GM13976 (cell line): ENCODE measurements at regions not wholly inside any gene's neighbourhood (a gene's known extent, or its start where the extent isn't known, plus 50 kb on each side); places are given as distances from the start of the nearest gene placed in this dataset.

ENCODE experiments used
- DNase-seq: peaks from one replicate; pipeline ENCODE4 v3.0.0; 2012; ENCODE audit warnings: low spot score
- in situ Hi-C: fragments of 300-500 bp; cut with MboI; formaldehyde crosslinking; loops from one replicate; pipeline ENCODE4 v1.12.0; 2022; ENCODE audit warnings: low sequenced_read_pairs, mixed read lengths, inconsistent platforms; ENCODE audit not compliant: unreplicated experiment
- TF ChIP-seq, protein P1 (sequence below): IDR thresholded peaks from 2 replicates; pipeline ENCODE4 v1.5.1; 2012; ENCODE audit warnings: borderline replicate concordance, mild to moderate bottlenecking; ENCODE audit not compliant: insufficient read depth; ENCODE audit errors: extremely low read depth, missing control alignments, control extremely low read depth

DNA sequence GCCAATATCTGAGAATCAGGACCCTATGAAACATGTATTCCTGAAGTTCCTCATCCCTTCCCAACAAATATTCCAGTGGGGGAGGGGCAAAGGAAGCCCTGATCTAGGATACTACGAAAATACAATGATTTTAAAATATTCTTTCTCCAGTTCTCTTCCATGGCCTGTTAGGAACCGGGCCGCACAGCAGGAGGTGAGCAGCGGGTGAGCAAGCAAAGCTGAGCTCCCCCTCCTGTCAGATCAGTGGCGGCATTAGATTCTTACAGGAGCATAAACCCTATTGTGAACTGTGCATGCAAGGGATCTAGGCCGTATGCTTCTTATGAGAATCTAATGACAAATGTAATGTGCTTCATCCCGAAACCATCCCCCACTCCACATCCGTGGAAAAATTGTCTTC, 370.8 kb downstream of the WDR11 start:
- no peak for DNase-seq
- in situ Hi-C loops, result no loop called here
- TF ChIP-seq, protein P1, sequence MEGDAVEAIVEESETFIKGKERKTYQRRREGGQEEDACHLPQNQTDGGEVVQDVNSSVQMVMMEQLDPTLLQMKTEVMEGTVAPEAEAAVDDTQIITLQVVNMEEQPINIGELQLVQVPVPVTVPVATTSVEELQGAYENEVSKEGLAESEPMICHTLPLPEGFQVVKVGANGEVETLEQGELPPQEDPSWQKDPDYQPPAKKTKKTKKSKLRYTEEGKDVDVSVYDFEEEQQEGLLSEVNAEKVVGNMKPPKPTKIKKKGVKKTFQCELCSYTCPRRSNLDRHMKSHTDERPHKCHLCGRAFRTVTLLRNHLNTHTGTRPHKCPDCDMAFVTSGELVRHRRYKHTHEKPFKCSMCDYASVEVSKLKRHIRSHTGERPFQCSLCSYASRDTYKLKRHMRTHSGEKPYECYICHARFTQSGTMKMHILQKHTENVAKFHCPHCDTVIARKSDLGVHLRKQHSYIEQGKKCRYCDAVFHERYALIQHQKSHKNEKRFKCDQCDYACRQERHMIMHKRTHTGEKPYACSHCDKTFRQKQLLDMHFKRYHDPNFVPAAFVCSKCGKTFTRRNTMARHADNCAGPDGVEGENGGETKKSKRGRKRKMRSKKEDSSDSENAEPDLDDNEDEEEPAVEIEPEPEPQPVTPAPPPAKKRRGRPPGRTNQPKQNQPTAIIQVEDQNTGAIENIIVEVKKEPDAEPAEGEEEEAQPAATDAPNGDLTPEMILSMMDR, result no peak

DNA sequence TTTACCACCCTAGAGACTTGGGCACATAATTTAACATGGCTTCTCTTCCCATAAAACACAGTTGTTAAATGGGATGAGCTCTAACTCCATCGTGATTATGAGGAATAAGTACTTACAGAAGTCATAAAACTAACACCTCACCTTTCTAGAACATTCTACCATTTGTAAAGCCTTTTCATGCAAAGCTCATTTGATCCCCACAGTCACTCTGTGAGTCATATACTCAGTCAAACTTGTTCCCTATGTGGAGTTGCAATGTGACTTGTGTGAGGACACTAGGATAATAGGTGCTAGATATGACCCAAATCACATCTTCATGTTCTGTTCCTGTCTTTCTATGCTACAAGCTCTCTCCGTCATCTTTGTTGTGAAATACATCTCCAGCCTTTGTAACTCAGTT, 371.7 kb downstream of the WDR11 start:
- in situ Hi-C loops, result no loop called here
- no peak for DNase-seq
- TF ChIP-seq, protein P1, result no peak

DNA sequence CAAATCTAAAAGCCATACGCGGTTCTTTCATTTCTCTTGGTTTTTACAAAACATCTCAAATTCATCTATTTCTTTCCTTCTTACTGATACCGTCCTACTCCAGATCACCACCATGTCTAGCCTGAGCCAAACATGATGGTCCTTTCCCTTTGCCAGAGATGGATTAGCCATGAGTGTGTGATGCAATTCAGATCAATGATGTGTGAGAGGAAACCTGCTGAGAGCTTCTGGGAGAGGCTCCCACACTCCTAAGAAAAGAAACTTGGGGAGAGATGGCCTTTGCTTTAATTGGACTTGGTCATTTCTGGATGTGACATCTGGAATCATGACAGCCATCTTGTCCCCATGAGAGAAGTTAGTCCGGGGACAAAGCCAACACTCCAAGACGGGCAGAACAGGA, 367.2 kb downstream of the FGFR2 start:
- TF ChIP-seq, protein P1, result no peak
- in situ Hi-C loops, result no loop called here
- no peak for DNase-seq

DNA sequence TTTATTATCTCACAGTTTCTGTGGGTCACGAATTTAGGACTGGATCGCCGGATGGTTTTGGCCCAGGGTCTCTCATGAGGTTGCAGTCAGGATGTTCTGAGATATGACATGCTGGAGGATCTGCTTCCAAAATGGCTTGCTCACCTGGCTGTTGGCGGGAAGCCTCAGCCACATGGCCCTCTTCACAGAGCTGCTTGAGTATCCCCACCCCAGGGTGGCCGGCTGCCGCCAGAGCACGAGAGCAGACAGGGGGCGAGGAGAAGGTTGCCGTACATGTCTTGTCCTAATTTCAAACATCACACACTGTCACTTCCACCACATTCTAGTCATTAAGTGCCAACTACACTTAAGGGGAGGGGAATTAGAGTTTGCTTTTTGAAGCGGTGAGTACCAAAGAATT, 365.8 kb downstream of the FGFR2 start:
- TF ChIP-seq, protein P1, result no peak
- no peak for DNase-seq
- in situ Hi-C loops, result no loop called here

DNA sequence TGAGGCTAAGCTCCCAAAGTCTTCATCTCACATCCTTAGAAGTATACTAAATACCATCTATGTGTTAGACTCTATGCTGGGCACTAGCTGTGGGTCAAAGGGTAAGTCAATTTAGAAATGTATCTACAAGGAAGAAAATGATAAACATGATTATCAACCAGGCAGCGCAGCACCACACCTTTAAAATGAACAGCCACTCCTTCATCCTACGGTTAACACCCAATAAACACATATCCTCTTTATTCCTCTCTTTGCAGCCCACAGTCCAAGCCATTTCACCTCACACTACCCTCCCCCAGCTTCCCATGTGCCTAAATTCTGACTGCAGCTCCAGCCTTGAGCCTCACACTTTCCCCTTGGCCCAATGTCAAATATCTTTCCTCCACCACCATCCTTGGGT, 362.6 kb downstream of the FGFR2 start:
- DNase-seq, result no peak
- in situ Hi-C loops, result no loop called here
- TF ChIP-seq, protein P1, result no peak

DNA sequence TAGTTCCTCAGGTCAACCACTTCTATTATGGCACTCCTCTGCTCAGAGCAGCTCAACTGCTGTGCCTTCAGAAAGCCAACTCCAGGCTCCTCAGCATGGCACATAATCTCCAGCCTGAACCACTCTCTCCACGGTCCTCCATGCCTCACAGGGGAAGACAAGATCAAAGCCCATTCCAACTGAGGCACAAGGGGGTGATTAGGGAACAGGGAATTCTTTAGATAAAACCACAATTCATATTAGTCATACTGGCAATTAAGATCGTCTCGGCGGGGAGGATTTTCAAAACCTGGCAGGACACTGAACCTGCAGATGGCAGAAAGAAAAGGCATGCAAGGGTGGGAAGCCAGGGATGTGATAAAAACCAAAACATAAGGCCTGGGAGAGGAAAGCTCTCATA, 361.6 kb downstream of the FGFR2 start:
- no peak for DNase-seq
- TF ChIP-seq, protein P1, result no peak
- in situ Hi-C loops, result no loop called here

DNA sequence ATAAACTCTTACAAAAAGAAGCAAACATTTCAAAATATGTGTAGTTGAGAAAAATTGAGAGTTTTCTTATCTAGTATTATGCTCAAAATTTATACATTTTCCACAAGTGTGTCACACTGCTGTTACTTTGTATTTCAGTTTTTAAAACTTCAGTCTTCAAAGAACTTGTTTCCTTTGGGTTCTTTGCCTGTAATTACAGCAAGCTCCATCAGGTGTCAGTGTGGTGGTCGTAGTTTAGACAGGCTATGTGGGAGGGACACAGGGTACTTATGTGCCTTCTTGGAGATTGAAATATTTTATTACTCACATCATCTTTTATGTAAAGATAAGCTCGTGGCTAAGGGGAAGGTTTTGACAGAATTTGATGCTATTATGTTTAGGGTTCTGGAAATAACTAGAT, 360.5 kb downstream of the FGFR2 start:
- no peak for DNase-seq
- in situ Hi-C loops, result no loop called here
- TF ChIP-seq, protein P1, result no peak
